Breast epithelium (tissue), 4 donors: ENCODE measurements at regions not wholly inside any gene's neighbourhood (a gene's known extent, or its start where the extent isn't known, plus 50 kb on each side); places are given as distances from the start of the nearest gene placed in this dataset.

Source experiments
- DNase-seq, 2 donors: peaks; one replicate each; pipeline ENCODE4 v3.0.0-alpha.2; 2019; ENCODE audit warnings: low spot score in 2 of 2
- H3K27ac ChIP-seq, 2 donors: fragments of 200-600 bp; sonication (generic) in 1 of 2; one replicate each; pipeline ENCODE4 v1.5.1; 2016 to 2019; ENCODE audit warnings: mild to moderate bottlenecking in 1 of 2
- H3K27me3 ChIP-seq, 2 donors: fragments of 200-600 bp; sonication (generic) in 1 of 2; one replicate each; pipeline versions ENCODE4 v1.5.1 to v1.6.0; 2017 to 2019; ENCODE audit warnings: control low read depth in 1 of 2, mild to moderate bottlenecking in 1 of 2
- H3K36me3 ChIP-seq: fragments of 200-600 bp; one replicate; pipeline ENCODE4 v1.5.1; 2019
- H3K4me1 ChIP-seq, 2 donors: fragments of 200-600 bp; sonication (generic); one replicate each; pipeline ENCODE4 v1.5.1; 2016 to 2019; ENCODE audit warnings: control low read depth in 1 of 2
- H3K4me3 ChIP-seq, 3 donors: fragments of 200-600 bp; sonication (generic); 1 replicate in 2 of 3; 2 replicates in 1 of 3; pipeline ENCODE4 v1.5.1; 2016 to 2019; ENCODE audit warnings: mild to moderate bottlenecking in 3 of 3, moderate library complexity in 2 of 3
- H3K9me3 ChIP-seq, 2 donors: fragments of 200-600 bp; sonication (generic) in 1 of 2; one replicate each; pipeline ENCODE4 v1.5.1; 2016 to 2019; ENCODE audit warnings: control low read depth in 1 of 2
- POLR2A ChIP-seq: fragments of 450-650 bp; IDR thresholded peaks from one replicate; pipeline ENCODE4 v1.6.1; 2016; ENCODE audit warnings: antibody characterized with exemption, mild to moderate bottlenecking, moderate library complexity
- POLR2AphosphoS5 ChIP-seq, 3 donors: sonication (generic); formaldehyde crosslinking; IDR thresholded peaks; one replicate each; pipeline ENCODE4 v1.6.1; 2017; ENCODE audit warnings: antibody characterized with exemption in 3 of 3
- intact Hi-C: fragments of 100-400 bp; cut with DNase I; formaldehyde crosslinking; loops from one replicate; pipeline ENCODE4 v1.15.1; 2023; ENCODE audit warnings: low total_unique reads
- TF ChIP-seq, protein P1 (sequence below), 3 donors: fragments of 450-650 bp; IDR thresholded peaks; one replicate each; pipeline ENCODE4 v1.5.1; 2016 to 2017; ENCODE audit warnings: antibody characterized with exemption in 3 of 3, mild to moderate bottlenecking in 3 of 3, moderate library complexity in 3 of 3

DNA sequence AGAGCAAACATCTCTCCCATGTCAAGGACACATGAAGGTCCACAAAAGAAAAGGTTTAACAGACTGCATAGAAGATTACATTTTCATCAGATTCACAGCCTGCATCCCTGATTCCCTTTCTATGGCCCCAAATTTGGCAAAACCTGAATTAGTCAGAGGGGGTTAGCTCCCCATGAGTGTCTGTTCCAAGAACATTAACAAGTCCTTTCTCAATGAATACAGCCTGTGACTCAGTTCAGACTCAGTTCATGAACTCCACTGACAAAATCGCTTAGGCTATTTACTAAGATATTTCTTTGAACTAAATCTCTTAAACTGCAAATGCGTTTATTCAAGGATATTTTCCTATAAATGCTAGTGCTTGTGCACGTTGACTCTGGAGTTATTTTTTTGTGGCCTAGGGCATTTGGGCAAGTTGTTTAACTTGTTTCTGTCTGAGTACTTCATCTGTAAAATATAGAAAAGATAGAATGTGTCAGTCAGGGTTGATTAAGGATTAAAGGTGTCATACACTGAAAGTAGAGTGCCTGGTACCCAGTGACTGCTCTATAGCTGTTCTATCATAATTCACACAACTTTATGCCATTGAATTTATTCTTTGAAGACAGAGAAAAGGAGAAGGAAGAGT, 422.6 kb downstream of the HTR1B start:
- H3K27ac ChIP-seq = no peak overlapping the region
- no peak for DNase-seq
- no peaks in the 10 kb centered on the region for H3K27me3 ChIP-seq
- no peak for TF ChIP-seq POLR2AphosphoS5 (IDR thresholded peaks at IDR 0.05)
- no peak for TF ChIP-seq POLR2A
- TF ChIP-seq, protein P1, sequence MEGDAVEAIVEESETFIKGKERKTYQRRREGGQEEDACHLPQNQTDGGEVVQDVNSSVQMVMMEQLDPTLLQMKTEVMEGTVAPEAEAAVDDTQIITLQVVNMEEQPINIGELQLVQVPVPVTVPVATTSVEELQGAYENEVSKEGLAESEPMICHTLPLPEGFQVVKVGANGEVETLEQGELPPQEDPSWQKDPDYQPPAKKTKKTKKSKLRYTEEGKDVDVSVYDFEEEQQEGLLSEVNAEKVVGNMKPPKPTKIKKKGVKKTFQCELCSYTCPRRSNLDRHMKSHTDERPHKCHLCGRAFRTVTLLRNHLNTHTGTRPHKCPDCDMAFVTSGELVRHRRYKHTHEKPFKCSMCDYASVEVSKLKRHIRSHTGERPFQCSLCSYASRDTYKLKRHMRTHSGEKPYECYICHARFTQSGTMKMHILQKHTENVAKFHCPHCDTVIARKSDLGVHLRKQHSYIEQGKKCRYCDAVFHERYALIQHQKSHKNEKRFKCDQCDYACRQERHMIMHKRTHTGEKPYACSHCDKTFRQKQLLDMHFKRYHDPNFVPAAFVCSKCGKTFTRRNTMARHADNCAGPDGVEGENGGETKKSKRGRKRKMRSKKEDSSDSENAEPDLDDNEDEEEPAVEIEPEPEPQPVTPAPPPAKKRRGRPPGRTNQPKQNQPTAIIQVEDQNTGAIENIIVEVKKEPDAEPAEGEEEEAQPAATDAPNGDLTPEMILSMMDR (IDR thresholded peaks at IDR 0.05) = no peak
- intact Hi-C loops = no loop called here
- peaks cover 9 to 36% of the 10 kb centered on the region in 2 donors for H3K9me3 ChIP-seq
- no peaks in the 10 kb centered on the region for H3K4me1 ChIP-seq
- H3K36me3 ChIP-seq = no peaks in the 10 kb centered on the region
- H3K4me3 ChIP-seq = no peak overlapping the region

DNA sequence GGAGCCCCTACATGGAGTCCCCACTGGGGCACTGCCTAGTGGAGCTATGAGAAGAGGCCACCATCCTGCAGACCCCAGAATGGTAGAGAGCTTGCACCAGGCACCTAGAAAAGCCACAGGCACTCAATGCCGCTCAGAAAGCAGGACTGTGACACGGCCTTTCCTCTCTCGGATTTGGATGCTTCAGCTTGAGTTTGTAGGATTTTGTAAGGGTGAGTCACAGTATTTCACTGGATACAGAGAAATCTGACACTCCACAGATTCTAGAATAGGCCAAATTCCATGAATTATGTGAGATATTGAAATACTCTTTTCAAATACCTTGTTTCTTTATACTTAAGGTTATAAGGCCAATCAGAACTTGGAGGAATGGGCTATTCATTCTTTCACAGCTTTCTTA, 424.5 kb downstream of the HTR1B start:
- no peak for DNase-seq
- Histone ChIP-seq H3K36me3 (no peaks in the 10 kb centered on the region), H3K9me3 (peaks cover 9 to 36% of the 10 kb centered on the region in 2 donors), H3K27ac (no peak overlapping the region), H3K4me3 (no peak overlapping the region), H3K27me3 (no peaks in the 10 kb centered on the region), H3K4me1 (no peaks in the 10 kb centered on the region)
- intact Hi-C loops = no loop called here
- no peak for TF ChIP-seq POLR2A
- TF ChIP-seq, protein P1 (IDR thresholded peaks at IDR 0.05) = no peak
- TF ChIP-seq POLR2AphosphoS5 (IDR thresholded peaks at IDR 0.05) = no peak

DNA sequence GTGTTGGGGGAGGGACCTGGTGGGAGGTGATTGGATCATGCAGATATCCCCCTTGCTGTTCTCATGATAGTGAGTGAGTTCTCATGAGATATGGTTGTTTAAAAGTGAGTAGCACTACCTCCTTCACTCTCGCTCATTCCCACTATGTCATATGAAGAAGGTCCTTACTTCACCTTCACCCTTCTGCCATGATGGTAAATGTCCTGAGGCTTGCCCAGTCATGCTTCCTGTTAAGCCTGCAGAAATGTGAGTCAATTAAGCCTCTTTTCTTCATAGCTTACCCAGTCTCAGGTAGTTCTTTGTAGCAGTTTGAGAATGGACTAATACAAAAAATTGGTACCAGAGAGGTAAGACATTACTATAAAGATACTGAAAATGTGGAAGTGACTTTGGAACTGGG, 425.9 kb downstream of the HTR1B start:
- Histone ChIP-seq H3K4me3 (no peak overlapping the region), H3K36me3 (no peaks in the 10 kb centered on the region), H3K4me1 (no peaks in the 10 kb centered on the region), H3K9me3 (peaks cover 9 to 35% of the 10 kb centered on the region in 2 donors), H3K27me3 (no peaks in the 10 kb centered on the region), H3K27ac (no peak overlapping the region)
- DNase-seq = no peak
- no peak for TF ChIP-seq POLR2AphosphoS5 (IDR thresholded peaks at IDR 0.05)
- TF ChIP-seq POLR2A = no peak
- TF ChIP-seq, protein P1 (IDR thresholded peaks at IDR 0.05) = no peak
- intact Hi-C loops = no loop called here

DNA sequence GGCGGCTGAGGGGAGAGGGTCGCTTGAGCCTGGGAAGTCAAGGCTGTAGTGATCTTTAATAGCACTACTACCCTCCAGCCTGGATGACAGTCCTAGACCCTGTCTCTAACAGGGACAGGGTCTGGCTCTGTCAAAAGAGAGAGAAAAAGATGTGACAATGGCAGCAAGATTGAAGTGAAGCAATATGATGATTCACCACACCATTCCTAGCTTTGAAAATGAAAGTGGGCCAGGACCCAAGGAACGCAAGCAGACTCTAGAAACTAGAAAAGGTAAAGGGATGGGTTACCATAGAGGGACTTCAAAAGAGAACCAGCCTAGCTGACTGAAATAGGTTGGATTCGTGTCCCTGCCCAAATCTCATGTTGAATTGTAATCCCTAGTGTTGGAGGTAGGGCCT, 426.9 kb downstream of the HTR1B start:
- Histone ChIP-seq H3K9me3 (peaks cover 9 to 31% of the 10 kb centered on the region in 2 donors), H3K27me3 (no peaks in the 10 kb centered on the region), H3K36me3 (no peaks in the 10 kb centered on the region), H3K4me3 (no peak overlapping the region), H3K27ac (no peak overlapping the region), H3K4me1 (no peaks in the 10 kb centered on the region)
- no peak for DNase-seq
- intact Hi-C loops = no loop called here
- TF ChIP-seq, protein P1 (IDR thresholded peaks at IDR 0.05) = no peak
- TF ChIP-seq POLR2AphosphoS5 (IDR thresholded peaks at IDR 0.05) (no peak), POLR2A (no peak)

DNA sequence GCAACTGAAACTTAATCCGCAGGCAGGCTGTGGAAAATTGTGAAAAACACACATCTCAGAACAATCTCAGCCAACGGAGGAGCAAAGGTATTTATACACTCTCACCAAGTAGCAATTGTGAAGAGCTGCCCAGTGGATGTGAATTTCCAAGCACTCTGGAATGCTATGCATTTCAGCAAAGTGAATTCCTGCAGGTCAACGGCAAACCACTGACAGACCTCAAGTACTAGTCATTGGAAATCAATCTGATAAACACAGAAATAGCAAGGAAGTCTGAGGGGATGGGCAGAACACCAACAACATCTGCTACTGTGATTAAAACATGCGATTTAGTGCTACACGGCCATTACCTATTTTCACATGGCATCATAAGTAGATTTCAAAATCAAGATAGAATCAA, 429.1 kb downstream of the HTR1B start:
- DNase-seq = no peak
- Histone ChIP-seq H3K27ac (no peak overlapping the region), H3K9me3 (peaks cover 9 to 28% of the 10 kb centered on the region in 2 donors), H3K4me1 (no peaks in the 10 kb centered on the region), H3K4me3 (no peak overlapping the region), H3K36me3 (no peaks in the 10 kb centered on the region), H3K27me3 (no peaks in the 10 kb centered on the region)
- intact Hi-C loops = no loop called here
- TF ChIP-seq, protein P1 (IDR thresholded peaks at IDR 0.05) = no peak
- TF ChIP-seq POLR2AphosphoS5 (IDR thresholded peaks at IDR 0.05) (no peak), POLR2A (no peak)
